Spleen (tissue), 7 donors: ENCODE measurements at regions not wholly inside any gene's neighbourhood (a gene's known extent, or its start where the extent isn't known, plus 50 kb on each side); places are given as distances from the start of the nearest gene placed in this dataset.

Experiments used
- CTCF ChIP-seq, 11 experiments: fragments of 200-600 bp in 7 of 11; fragments of 450-650 bp in 4 of 11; sonication (generic) in 4 of 11; IDR thresholded peaks in 8 of 11; conservative IDR thresholded peaks in 3 of 11; 1 replicate in 7 of 11; 2 replicates in 4 of 11; pipeline versions ENCODE4 v1.4.0 to v1.8.0; 2016 to 2021; ENCODE audit warnings: antibody characterized with exemption in 11 of 11, inconsistent platforms in 4 of 11, mild to moderate bottlenecking in 1 of 11
- POLR2A ChIP-seq, 3 donors: fragments of 450-650 bp; IDR thresholded peaks; one replicate each; pipeline ENCODE4 v1.5.1; 2017; ENCODE audit warnings: antibody characterized with exemption in 3 of 3, mild to moderate bottlenecking in 1 of 3
- POLR2AphosphoS5 ChIP-seq, 3 donors: sonication (generic); formaldehyde crosslinking; IDR thresholded peaks; one replicate each; pipeline ENCODE4 v1.5.1; 2017; ENCODE audit warnings: antibody characterized with exemption in 3 of 3
- donor health status: DM: no; HTN: no; CAD: no; lungs with moderate emphysema.
- donor health status: DM: no; HTN: no; CAD: no.
- donor health status: DM: no; HTN: no; CAD: no.

- TF ChIP-seq CTCF (IDR thresholded peaks at IDR 0.05 in 8 of 11, conservative IDR thresholded peaks at IDR 0.05 in 3 of 11) (no peak), POLR2A (IDR thresholded peaks at IDR 0.05) (no peak), POLR2AphosphoS5 (IDR thresholded peaks at IDR 0.05) (no peak)
Measured at GRCh38 chr9:115531410-115532125, 413.6 kb upstream of the TNC start.
